Sigmoid colon (tissue), 4 donors: ENCODE measurements at regions not wholly inside any gene's neighbourhood (a gene's known extent, or its start where the extent isn't known, plus 50 kb on each side); places are given as distances from the start of the nearest gene placed in this dataset.

ENCODE experiments used
- CTCF ChIP-seq, 4 experiments: fragments of 450-650 bp in 3 of 4; fragments of 200-600 bp in 1 of 4; IDR thresholded peaks; one replicate each; pipeline ENCODE4 v1.5.1; 2016 to 2019; ENCODE audit warnings: antibody characterized with exemption in 4 of 4, mild to moderate bottlenecking in 3 of 4, moderate library complexity in 2 of 4
- POLR2A ChIP-seq, 2 donors: fragments of 450-650 bp; IDR thresholded peaks; one replicate each; pipeline ENCODE4 v1.6.1; 2016; ENCODE audit warnings: antibody characterized with exemption in 2 of 2, mild to moderate bottlenecking in 2 of 2, moderate library complexity in 2 of 2
- POLR2AphosphoS5 ChIP-seq, 4 donors: sonication (generic); formaldehyde crosslinking; IDR thresholded peaks; one replicate each; pipeline ENCODE4 v1.6.1; 2017; ENCODE audit warnings: antibody characterized with exemption in 4 of 4

DNA sequence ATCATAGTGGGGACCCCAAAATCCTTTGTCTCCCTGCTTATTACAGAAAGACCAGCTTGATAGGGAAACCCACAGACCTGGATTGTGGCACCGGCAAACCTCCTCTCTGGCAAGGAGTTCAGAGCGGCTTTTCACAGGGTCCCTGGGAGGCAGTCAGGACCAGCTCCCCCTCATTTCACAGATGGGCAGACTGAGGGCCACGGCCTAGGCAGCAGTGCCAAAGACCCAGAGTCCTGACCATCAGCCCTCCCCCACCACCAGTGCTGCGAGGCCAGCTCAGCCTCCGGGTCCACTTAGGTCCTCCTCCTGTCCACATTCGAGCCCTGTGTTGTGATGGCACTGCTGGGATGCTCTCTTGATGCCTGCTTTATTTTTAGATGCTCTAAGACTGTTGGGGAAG is 57.2 kb downstream of the CAMK2N1 start:
- no peak for TF ChIP-seq POLR2AphosphoS5 (IDR thresholded peaks at IDR 0.05)
- no peak for TF ChIP-seq POLR2A (IDR thresholded peaks at IDR 0.05)
- TF ChIP-seq CTCF (IDR thresholded peaks at IDR 0.05): no peak
